DND-41 (cell line): ENCODE measurements at regions not wholly inside any gene's neighbourhood (a gene's known extent, or its start where the extent isn't known, plus 50 kb on each side); places are given as distances from the start of the nearest gene placed in this dataset.

Experiments used
- ATAC-seq: fragments of 200-7000 bp; cut with Tn5 transposase; 3 replicates; pipeline ENCODE4 v1.9.1; 2021; ENCODE audit warnings: low read depth; ENCODE audit not compliant: insufficient read depth
- DNase-seq: peaks from one replicate; pipeline ENCODE4 v3.0.0-alpha.2; 2020
- H2AFZ ChIP-seq: 2 replicates; pipeline ENCODE4 v1.6.0; 2012; ENCODE audit warnings: low read depth, low read length
- H3K27ac ChIP-seq: 2 replicates; pipeline ENCODE4 v1.5.1; 2012; ENCODE audit warnings: low read length, inconsistent platforms
- H3K27me3 ChIP-seq: fragments of 200-600 bp; sonication (generic); 2 replicates; pipeline ENCODE4 v1.6.0; 2012; ENCODE audit warnings: low read length, mild to moderate bottlenecking, inconsistent platforms; ENCODE audit not compliant: insufficient read depth, poor library complexity
- H3K36me3 ChIP-seq: 2 replicates; pipeline ENCODE4 v1.5.1; 2012; ENCODE audit warnings: low read length, inconsistent platforms; ENCODE audit not compliant: insufficient read depth
- H3K4me1 ChIP-seq: 2 replicates; pipeline ENCODE4 v1.5.1; 2012; ENCODE audit warnings: mild to moderate bottlenecking, low read length; ENCODE audit not compliant: insufficient read depth
- H3K4me2 ChIP-seq: 2 replicates; pipeline ENCODE4 v1.6.0; 2012; ENCODE audit warnings: mild to moderate bottlenecking, moderate library complexity, low read length, inconsistent platforms; ENCODE audit not compliant: insufficient read depth
- H3K4me3 ChIP-seq, 2 experiments: fragments of 200-600 bp in 1 of 2; shearing (Covaris generic) in 1 of 2; 2 replicates each; pipeline ENCODE4 v1.5.1; 2012 to 2016; ENCODE audit warnings: inconsistent platforms in 2 of 2, low read length in 2 of 2, mild to moderate bottlenecking in 2 of 2, low read depth in 1 of 2, moderate library complexity in 1 of 2
- H3K79me2 ChIP-seq: 2 replicates; pipeline ENCODE4 v1.6.0; 2012; ENCODE audit warnings: low read length, inconsistent platforms; ENCODE audit not compliant: insufficient read depth
- H3K9ac ChIP-seq: 2 replicates; pipeline ENCODE4 v1.6.0; 2012; ENCODE audit warnings: low read depth, mild to moderate bottlenecking, inconsistent platforms, low read length, moderate library complexity
- H3K9me3 ChIP-seq: 2 replicates; pipeline ENCODE4 v1.5.1; 2012; ENCODE audit warnings: low read length, moderate library complexity, mild to moderate bottlenecking, inconsistent platforms; ENCODE audit not compliant: insufficient read depth, severe bottlenecking
- H4K20me1 ChIP-seq: 2 replicates; pipeline ENCODE4 v1.6.0; 2012; ENCODE audit warnings: low read length; ENCODE audit not compliant: insufficient read depth
- EZH2 ChIP-seq: IDR thresholded peaks from 3 replicates; pipeline ENCODE4 v1.6.1; 2012; ENCODE audit warnings: borderline replicate concordance, low read depth, mild to moderate bottlenecking, moderate library complexity, low read length, inconsistent platforms; ENCODE audit not compliant: severe bottlenecking
- TF ChIP-seq, protein P1 (sequence below): IDR thresholded peaks from 2 replicates; pipeline ENCODE4 v1.5.1; 2012; ENCODE audit warnings: borderline replicate concordance, low read length, moderate library complexity, mild to moderate bottlenecking; ENCODE audit not compliant: poor library complexity, severe bottlenecking; ENCODE audit errors: extremely low read depth

DNA sequence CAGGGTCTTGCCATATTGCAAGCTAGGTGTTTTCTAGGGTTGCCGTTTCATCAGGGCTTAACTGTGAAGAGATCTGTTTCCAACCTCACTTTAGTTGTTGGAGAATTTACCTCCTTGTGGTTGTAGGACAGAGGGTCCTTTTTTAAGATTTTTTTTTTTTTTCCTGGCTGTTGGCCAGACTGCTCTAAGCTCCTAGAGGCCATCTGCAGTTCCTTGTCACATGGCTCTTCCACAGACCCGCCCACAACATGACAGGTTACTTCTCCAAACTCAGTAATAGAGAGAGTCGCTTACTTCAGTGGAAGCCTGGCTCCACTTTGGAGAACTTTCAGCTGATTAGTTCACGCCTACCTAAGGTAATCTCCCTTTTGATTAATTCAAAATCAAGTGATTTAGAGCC lies 543.7 kb downstream of the DMRTA1 start:
- Histone ChIP-seq H3K9ac (no peak overlapping the region), H3K36me3 (no peaks in the 10 kb centered on the region), H3K27me3 (no peaks in the 10 kb centered on the region), H3K4me2 (no peak overlapping the region), H3K4me3 (no peak overlapping the region), H3K27ac (no peak overlapping the region), H3K79me2 (no peaks in the 10 kb centered on the region), H2AFZ (no peak overlapping the region), H3K4me1 (no peaks in the 10 kb centered on the region), H4K20me1 (no peaks in the 10 kb centered on the region), H3K9me3 (no peaks in the 10 kb centered on the region)
- TF ChIP-seq EZH2, result no peak
- DNase-seq (no peak), ATAC-seq (no peak)

DNA sequence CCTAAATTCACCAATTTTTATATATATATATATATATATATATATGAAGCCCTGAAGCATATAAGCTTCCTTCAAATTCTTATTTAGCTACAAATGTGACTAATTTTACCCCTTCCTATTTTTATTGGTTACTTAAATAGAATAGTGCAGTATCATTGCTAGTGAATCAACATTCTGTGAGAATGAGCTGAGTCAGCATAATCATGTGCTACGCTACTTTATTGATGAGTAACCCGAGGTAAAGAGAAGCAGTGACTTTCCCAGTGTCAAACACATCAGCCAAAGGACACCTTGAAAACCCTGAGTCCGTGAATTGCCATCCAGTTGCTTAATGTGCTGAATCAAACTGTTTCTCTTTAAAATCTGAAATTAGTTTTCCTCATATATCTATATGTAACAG lies 546.2 kb downstream of the DMRTA1 start:
- DNase-seq (no peak), ATAC-seq (no peak)
- TF ChIP-seq, protein P1, sequence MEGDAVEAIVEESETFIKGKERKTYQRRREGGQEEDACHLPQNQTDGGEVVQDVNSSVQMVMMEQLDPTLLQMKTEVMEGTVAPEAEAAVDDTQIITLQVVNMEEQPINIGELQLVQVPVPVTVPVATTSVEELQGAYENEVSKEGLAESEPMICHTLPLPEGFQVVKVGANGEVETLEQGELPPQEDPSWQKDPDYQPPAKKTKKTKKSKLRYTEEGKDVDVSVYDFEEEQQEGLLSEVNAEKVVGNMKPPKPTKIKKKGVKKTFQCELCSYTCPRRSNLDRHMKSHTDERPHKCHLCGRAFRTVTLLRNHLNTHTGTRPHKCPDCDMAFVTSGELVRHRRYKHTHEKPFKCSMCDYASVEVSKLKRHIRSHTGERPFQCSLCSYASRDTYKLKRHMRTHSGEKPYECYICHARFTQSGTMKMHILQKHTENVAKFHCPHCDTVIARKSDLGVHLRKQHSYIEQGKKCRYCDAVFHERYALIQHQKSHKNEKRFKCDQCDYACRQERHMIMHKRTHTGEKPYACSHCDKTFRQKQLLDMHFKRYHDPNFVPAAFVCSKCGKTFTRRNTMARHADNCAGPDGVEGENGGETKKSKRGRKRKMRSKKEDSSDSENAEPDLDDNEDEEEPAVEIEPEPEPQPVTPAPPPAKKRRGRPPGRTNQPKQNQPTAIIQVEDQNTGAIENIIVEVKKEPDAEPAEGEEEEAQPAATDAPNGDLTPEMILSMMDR, result no peak
- no peak for TF ChIP-seq EZH2
- Histone ChIP-seq H3K4me3 (no peak overlapping the region), H3K9ac (no peak overlapping the region), H3K4me1 (no peaks in the 10 kb centered on the region), H2AFZ (no peak overlapping the region), H3K27me3 (no peaks in the 10 kb centered on the region), H4K20me1 (no peaks in the 10 kb centered on the region), H3K27ac (no peak overlapping the region), H3K4me2 (no peak overlapping the region), H3K79me2 (no peaks in the 10 kb centered on the region), H3K36me3 (no peaks in the 10 kb centered on the region), H3K9me3 (no peaks in the 10 kb centered on the region)

DNA sequence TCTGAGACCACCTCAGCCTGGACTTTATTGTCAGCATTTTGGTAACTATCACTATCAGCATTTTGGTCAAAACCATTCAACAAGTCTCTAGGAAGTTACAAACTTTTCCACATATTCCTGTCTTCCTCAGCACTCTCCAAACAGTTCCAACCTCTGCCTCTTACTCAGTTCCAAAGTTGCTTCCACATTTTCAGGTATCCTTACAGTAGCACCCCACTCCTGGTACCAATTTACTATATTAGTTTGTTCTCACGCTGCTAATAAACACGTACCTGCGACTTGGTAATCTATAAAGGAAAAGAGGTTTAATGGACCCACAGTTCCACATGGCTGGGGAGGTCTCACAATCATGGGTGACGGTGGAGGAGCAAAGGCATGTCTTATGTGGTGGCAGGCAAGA lies 551.3 kb downstream of the DMRTA1 start:
- Histone ChIP-seq H3K4me3 (no peak overlapping the region), H3K4me1 (no peaks in the 10 kb centered on the region)
- TF ChIP-seq EZH2, result no peak
- TF ChIP-seq, protein P1, result no peak

DNA sequence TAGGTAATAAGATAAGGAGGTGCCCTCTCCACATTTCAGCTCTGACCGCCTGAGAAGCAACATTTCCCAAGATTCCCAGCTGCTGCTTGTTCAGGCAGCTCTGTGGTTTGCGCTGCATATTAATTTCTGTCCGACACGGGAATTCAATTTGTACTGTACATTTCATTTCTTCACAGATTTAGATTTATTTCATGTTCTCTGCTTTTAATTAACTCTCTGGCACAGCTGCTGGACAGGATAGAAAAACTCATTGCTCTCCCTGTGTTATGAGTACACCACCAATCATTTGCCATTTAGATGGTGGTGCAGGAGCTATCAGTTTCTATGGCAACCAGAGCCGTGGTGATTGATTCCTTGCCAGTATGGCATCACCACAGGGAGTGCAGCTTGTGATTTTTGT lies 558.5 kb downstream of the DMRTA1 start:
- Histone ChIP-seq H3K27ac (no peak overlapping the region), H3K4me3 (no peak overlapping the region), H3K9me3 (no peaks in the 10 kb centered on the region), H3K4me2 (no peak overlapping the region), H4K20me1 (no peaks in the 10 kb centered on the region), H3K79me2 (no peaks in the 10 kb centered on the region), H2AFZ (no peak overlapping the region), H3K27me3 (no peaks in the 10 kb centered on the region), H3K4me1 (no peaks in the 10 kb centered on the region), H3K36me3 (no peaks in the 10 kb centered on the region), H3K9ac (no peak overlapping the region)
- no peak for TF ChIP-seq EZH2
- TF ChIP-seq, protein P1, result no peak
- ATAC-seq, result no peak
- no peak for DNase-seq

More for the DNA sequence above, 551.3 kb downstream of the DMRTA1 start:
- Histone ChIP-seq H3K9ac (no peak overlapping the region), H3K79me2 (no peaks in the 10 kb centered on the region), H3K27me3 (no peaks in the 10 kb centered on the region), H3K27ac (no peak overlapping the region), H3K4me2 (no peak overlapping the region), H2AFZ (no peak overlapping the region), H4K20me1 (no peaks in the 10 kb centered on the region), H3K9me3 (peaks cover 3% of the 10 kb centered on the region), H3K36me3 (no peaks in the 10 kb centered on the region)
- DNase-seq (no peak), ATAC-seq (no peak)
